Adrenal gland (tissue), 5 donors: ENCODE measurements at regions not wholly inside any gene's neighbourhood (a gene's known extent, or its start where the extent isn't known, plus 50 kb on each side); places are given as distances from the start of the nearest gene placed in this dataset.

ENCODE experiments used
- CTCF ChIP-seq, 6 experiments: fragments of 450-650 bp in 4 of 6; fragments of 200-600 bp in 2 of 6; sonication (generic) in 1 of 6; IDR thresholded peaks; 1 replicate in 5 of 6; 2 replicates in 1 of 6; pipeline versions ENCODE4 v1.5.1 to v1.8.0; 2016 to 2021; ENCODE audit warnings: antibody characterized with exemption in 6 of 6, mild to moderate bottlenecking in 2 of 6, moderate library complexity in 1 of 6
- POLR2A ChIP-seq, 2 donors: fragments of 450-650 bp; IDR thresholded peaks; one replicate each; pipeline ENCODE4 v1.6.1; 2017; ENCODE audit warnings: antibody characterized with exemption in 2 of 2, mild to moderate bottlenecking in 2 of 2, moderate library complexity in 1 of 2
- donor health status: DM: no; HTN: no; CAD: no.

GRCh38 chr16:66271074-66272060 lies 95.1 kb upstream of the CDH5 start:
- TF ChIP-seq CTCF (IDR thresholded peaks at IDR 0.05), result no peak
- TF ChIP-seq POLR2A (IDR thresholded peaks at IDR 0.05), result no peak
